ENCODE measurements at regions not wholly inside any gene's neighbourhood (a gene's known extent, or its start where the extent isn't known, plus 50 kb on each side); places are given as distances from the start of the nearest gene placed in this dataset.
A peak's percentile ranks its signal among the peaks of the same experiment; 100 is the strongest.

- POLR2A ChIA-PET = no interaction called here
- in situ Hi-C loops (cut with HindIII; ENCODE audit: low pct_unique_long_range_greater_than_20kb, low sequenced_read_pairs) = no loop called here
- H3K27me3 ChIP-seq (ENCODE audit: control insufficient read depth, insufficient read depth, low read length) = no peaks in the 10 kb centered on the region; the same call in 1 of the 2 replicates
- no TSS peak for BruUV-seq (replicated peaks)
- CTCF ChIA-PET = no interaction called here
- H3K4me3 ChIP-seq (ENCODE audit: low read depth in 2 of 2, low read length in 2 of 2) = no peak overlapping the region
- DNase-seq (ENCODE audit: low read depth, low spot score) (no peak), ATAC-seq (no peak)
- H3K4me1 ChIP-seq (ENCODE audit: control insufficient read depth, insufficient read depth, low read length) = no peaks in the 10 kb centered on the region
- intact Hi-C loops (cut with micrococcal nuclease; ENCODE audit: unreplicated experiment) = loop anchor here (10.0 kb wide), 1 partner anchor 135 kb away; no protein-coding TSS in a partner anchor
- no peak overlapping the region for H3K27ac ChIP-seq (ENCODE audit: low read length)
- H3K9me3 ChIP-seq (ENCODE audit: control insufficient read depth, insufficient read depth, low read depth, low read length) = no peaks in the 10 kb centered on the region
- H3K36me3 ChIP-seq (ENCODE audit: control insufficient read depth, insufficient read depth, low read length) = no peaks in the 10 kb centered on the region
- TF ChIP-seq SIN3A (IDR thresholded peaks at IDR 0.05; ENCODE audit: borderline replicate concordance, insufficient read depth, low read depth, low read length) = no peak
- TF ChIP-seq TCF7L2 (IDR thresholded peaks at IDR 0.05; ENCODE audit: low read depth, low read length) = no peak
- TF ChIP-seq REST (IDR thresholded peaks at IDR 0.05; ENCODE audit: insufficient read depth in 1 of 2, low read depth in 2 of 2, low read length in 1 of 2) = no peak
- TF ChIP-seq, protein P1, sequence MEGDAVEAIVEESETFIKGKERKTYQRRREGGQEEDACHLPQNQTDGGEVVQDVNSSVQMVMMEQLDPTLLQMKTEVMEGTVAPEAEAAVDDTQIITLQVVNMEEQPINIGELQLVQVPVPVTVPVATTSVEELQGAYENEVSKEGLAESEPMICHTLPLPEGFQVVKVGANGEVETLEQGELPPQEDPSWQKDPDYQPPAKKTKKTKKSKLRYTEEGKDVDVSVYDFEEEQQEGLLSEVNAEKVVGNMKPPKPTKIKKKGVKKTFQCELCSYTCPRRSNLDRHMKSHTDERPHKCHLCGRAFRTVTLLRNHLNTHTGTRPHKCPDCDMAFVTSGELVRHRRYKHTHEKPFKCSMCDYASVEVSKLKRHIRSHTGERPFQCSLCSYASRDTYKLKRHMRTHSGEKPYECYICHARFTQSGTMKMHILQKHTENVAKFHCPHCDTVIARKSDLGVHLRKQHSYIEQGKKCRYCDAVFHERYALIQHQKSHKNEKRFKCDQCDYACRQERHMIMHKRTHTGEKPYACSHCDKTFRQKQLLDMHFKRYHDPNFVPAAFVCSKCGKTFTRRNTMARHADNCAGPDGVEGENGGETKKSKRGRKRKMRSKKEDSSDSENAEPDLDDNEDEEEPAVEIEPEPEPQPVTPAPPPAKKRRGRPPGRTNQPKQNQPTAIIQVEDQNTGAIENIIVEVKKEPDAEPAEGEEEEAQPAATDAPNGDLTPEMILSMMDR (IDR thresholded peaks at IDR 0.05) = no peak
- TF ChIP-seq POLR2AphosphoS5 (IDR thresholded peaks at IDR 0.05; ENCODE audit: low read depth, low read length) = no peak
These were observed 63.8 kb upstream of the RALY start for GRCh38 chr20:33929917-33930316.

- no TSS peak for BruUV-seq (replicated peaks)
- no peak overlapping the region for H3K27ac ChIP-seq (ENCODE audit: low read length)
- H3K27me3 ChIP-seq (ENCODE audit: control insufficient read depth, insufficient read depth, low read length) = no peaks in the 10 kb centered on the region; the same call in 1 of the 2 replicates
- H3K9me3 ChIP-seq (ENCODE audit: control insufficient read depth, insufficient read depth, low read depth, low read length) = no peaks in the 10 kb centered on the region
- intact Hi-C loops (cut with micrococcal nuclease; ENCODE audit: unreplicated experiment) = loop anchor here (10.0 kb wide), 1 partner anchor 131 kb away; no protein-coding TSS in a partner anchor
- CTCF ChIA-PET = interaction anchor here (0.6 kb wide), 1 partner anchor 432 kb away, joined by 7 read pairs; no protein-coding TSS in a partner anchor
- in situ Hi-C loops (cut with HindIII; ENCODE audit: low pct_unique_long_range_greater_than_20kb, low sequenced_read_pairs) = no loop called here
- POLR2A ChIA-PET = no interaction called here
- TF ChIP-seq TCF7L2 (IDR thresholded peaks at IDR 0.05; ENCODE audit: low read depth, low read length) = no peak
- no peak for TF ChIP-seq POLR2AphosphoS5 (IDR thresholded peaks at IDR 0.05; ENCODE audit: low read depth, low read length)
- TF ChIP-seq SIN3A (IDR thresholded peaks at IDR 0.05; ENCODE audit: borderline replicate concordance, insufficient read depth, low read depth, low read length) = no peak
- no peak for TF ChIP-seq REST (IDR thresholded peaks at IDR 0.05; ENCODE audit: insufficient read depth in 1 of 2, low read depth in 2 of 2, low read length in 1 of 2)
- TF ChIP-seq, protein P1 (IDR thresholded peaks at IDR 0.05) = no peak; the same call in 1 of the 2 replicates
- ATAC-seq (peak; percentile 89), DNase-seq (ENCODE audit: low read depth, low spot score) (peak; percentile 13)
- H3K4me3 ChIP-seq (ENCODE audit: low read depth in 2 of 2, low read length in 2 of 2) = no peak overlapping the region
- H3K36me3 ChIP-seq (ENCODE audit: control insufficient read depth, insufficient read depth, low read length) = no peaks in the 10 kb centered on the region
- H3K4me1 ChIP-seq (ENCODE audit: control insufficient read depth, insufficient read depth, low read length) = no peaks in the 10 kb centered on the region
These were observed 60.2 kb upstream of the RALY start for GRCh38 chr20:33933469-33933909.

Measured in Panc1 (cell line).